ENCODE measurements at regions not wholly inside any gene's neighbourhood (a gene's known extent, or its start where the extent isn't known, plus 50 kb on each side); places are given as distances from the start of the nearest gene placed in this dataset.
"Not testable (repeated sequence)": the region's sequence is repeated elsewhere in the genome, so short reads cannot be mapped to it uniquely, and the experiment has no call there.

GRCh38 chr4:133314991-133315390 lies 165.9 kb downstream of the PCDH10 start:
- Histone ChIP-seq H3K27me3 (no peaks in the 10 kb centered on the region), H3K36me3 (no peaks in the 10 kb centered on the region), H3K9me3 (no peaks in the 10 kb centered on the region), H3K4me3 (no peak overlapping the region), H3K27ac (no peak overlapping the region), H3K4me1 (no peaks in the 10 kb centered on the region)
- intact Hi-C loops (cut with DNase I): no loop called here
- TF ChIP-seq POLR2A (IDR thresholded peaks at IDR 0.05) (no peak), EP300 (IDR thresholded peaks at IDR 0.05) (no peak), CTCF (IDR thresholded peaks at IDR 0.05) (no peak), POLR2AphosphoS5 (IDR thresholded peaks at IDR 0.05) (no peak)
- no peak for DNase-seq
- WGBS, 2 donors: 64 to 75% methylated on average over 1 of the region's 1 CpG

GRCh38 chr4:133287396-133287795 lies 138.3 kb downstream of the PCDH10 start:
- no peaks in the 10 kb centered on the region for H3K36me3 ChIP-seq
- TF ChIP-seq EP300 (IDR thresholded peaks at IDR 0.05) (no peak), POLR2AphosphoS5 (IDR thresholded peaks at IDR 0.05) (no peak), POLR2A (IDR thresholded peaks at IDR 0.05) (no peak), CTCF (IDR thresholded peaks at IDR 0.05) (no peak)
- no peak overlapping the region for H3K4me3 ChIP-seq
- no peaks in the 10 kb centered on the region for H3K9me3 ChIP-seq
- H3K4me1 ChIP-seq: no peaks in the 10 kb centered on the region
- H3K27ac ChIP-seq: no peak overlapping the region
- intact Hi-C loops (cut with DNase I): no loop called here
- DNase-seq: no peak
- 58 to 78% methylated on average over 3 of the region's 3 CpGs for WGBS, 2 donors
- H3K27me3 ChIP-seq: no peaks in the 10 kb centered on the region

- H3K9me3 ChIP-seq: no peaks in the 10 kb centered on the region
- no peaks in the 10 kb centered on the region for H3K4me1 ChIP-seq
- WGBS, 2 donors: 71 to 81% methylated on average over 1 of the region's 1 CpG
- DNase-seq: no peak
- no peak overlapping the region for H3K27ac ChIP-seq
- TF ChIP-seq EP300 (IDR thresholded peaks at IDR 0.05) (no peak), POLR2AphosphoS5 (IDR thresholded peaks at IDR 0.05) (no peak), POLR2A (IDR thresholded peaks at IDR 0.05) (no peak), CTCF (IDR thresholded peaks at IDR 0.05) (no peak)
- intact Hi-C loops (cut with DNase I): no loop called here
- H3K4me3 ChIP-seq: no peak overlapping the region
- no peaks in the 10 kb centered on the region for H3K27me3 ChIP-seq
- H3K36me3 ChIP-seq: no peaks in the 10 kb centered on the region
Measured at GRCh38 chr4:133278591-133278990, 129.5 kb downstream of the PCDH10 start.

GRCh38 chr4:133277940-133278339 lies 128.8 kb downstream of the PCDH10 start:
- WGBS, 2 donors: 62 to 87% methylated on average over 4 of the region's 4 CpGs
- intact Hi-C loops (cut with DNase I): not testable (repeated sequence)

GRCh38 chr4:133275246-133275645 lies 126.2 kb downstream of the PCDH10 start:
- TF ChIP-seq CTCF (IDR thresholded peaks at IDR 0.05) (no peak), POLR2AphosphoS5 (IDR thresholded peaks at IDR 0.05) (no peak), EP300 (IDR thresholded peaks at IDR 0.05) (no peak), POLR2A (IDR thresholded peaks at IDR 0.05) (no peak)
- no peak for DNase-seq
- intact Hi-C loops (cut with DNase I): no loop called here
- no peaks in the 10 kb centered on the region for H3K4me1 ChIP-seq
- no peaks in the 10 kb centered on the region for H3K27me3 ChIP-seq
- no peak overlapping the region for H3K4me3 ChIP-seq
- H3K9me3 ChIP-seq: no peaks in the 10 kb centered on the region
- no peak overlapping the region for H3K27ac ChIP-seq
- 75 to 85% methylated on average over 3 of the region's 3 CpGs for WGBS, 2 donors
- H3K36me3 ChIP-seq: no peaks in the 10 kb centered on the region

More at GRCh38 chr4:133277940-133278339, 128.8 kb downstream of the PCDH10 start:
- not testable (repeated sequence) for H3K4me1 ChIP-seq, DNase-seq, H3K27ac ChIP-seq, H3K27me3 ChIP-seq, H3K36me3 ChIP-seq, H3K4me3 ChIP-seq, H3K9me3 ChIP-seq

All from sigmoid colon (tissue), 6 donors.